ENCODE measurements at regions not wholly inside any gene's neighbourhood (a gene's known extent, or its start where the extent isn't known, plus 50 kb on each side); places are given as distances from the start of the nearest gene placed in this dataset.

GRCh38 chr6:105873799-105874198 lies 212.3 kb upstream of the PRDM1 start:
- H3K4me1 ChIP-seq: no peaks in the 10 kb centered on the region
- no peaks in the 10 kb centered on the region for H3K27me3 ChIP-seq
- DNase-seq (no peak), ATAC-seq (no peak)
- no peak for TF ChIP-seq POLR2A (IDR thresholded peaks at IDR 0.05)
- no peak for TF ChIP-seq CTCF (IDR thresholded peaks at IDR 0.05 in 4 of 5, conservative IDR thresholded peaks at IDR 0.05 in 1 of 5)
- H3K9me3 ChIP-seq: no peaks in the 10 kb centered on the region
- H3K27ac ChIP-seq: no peak overlapping the region
- in situ Hi-C loops (cut with MboI; ENCODE audit: low sequenced_read_pairs in 4 of 4): no loop called here
- intact Hi-C loops (cut with DNase I; ENCODE audit: low total_unique reads): no loop called here
- H3K36me3 ChIP-seq: no peaks in the 10 kb centered on the region
- no peak overlapping the region for H3K4me3 ChIP-seq

- Histone ChIP-seq H3K4me1 (no peaks in the 10 kb centered on the region), H3K36me3 (no peaks in the 10 kb centered on the region), H3K27me3 (no peaks in the 10 kb centered on the region), H3K9me3 (no peaks in the 10 kb centered on the region), H3K27ac (no peak overlapping the region), H3K4me3 (no peak overlapping the region)
- intact Hi-C loops (cut with DNase I; ENCODE audit: low total_unique reads) (no loop called here), in situ Hi-C loops (cut with MboI; ENCODE audit: low sequenced_read_pairs in 4 of 4) (no loop called here)
- no peak for ATAC-seq
- TF ChIP-seq CTCF (IDR thresholded peaks at IDR 0.05 in 4 of 5, conservative IDR thresholded peaks at IDR 0.05 in 1 of 5): no peak
- TF ChIP-seq POLR2A (IDR thresholded peaks at IDR 0.05): no peak
- DNase-seq: no peak
Observed at GRCh38 chr6:105873211-105873704, 212.9 kb upstream of the PRDM1 start.

- intact Hi-C loops (cut with DNase I; ENCODE audit: low total_unique reads): no loop called here
Observed at GRCh38 chr6:105872249-105872648, 213.9 kb upstream of the PRDM1 start.

GRCh38 chr6:105871542-105871941 lies 214.6 kb upstream of the PRDM1 start:
- ATAC-seq: no peak
- no peak for DNase-seq
- in situ Hi-C loops (cut with MboI; ENCODE audit: low sequenced_read_pairs in 4 of 4) (no loop called here), intact Hi-C loops (cut with DNase I; ENCODE audit: low total_unique reads) (loop anchor here (1.0 kb wide), 1 partner anchor 34 kb away; no protein-coding TSS in a partner anchor)
- no peaks in the 10 kb centered on the region for H3K9me3 ChIP-seq
- no peak overlapping the region for H3K4me3 ChIP-seq
- TF ChIP-seq CTCF (IDR thresholded peaks at IDR 0.05 in 4 of 5, conservative IDR thresholded peaks at IDR 0.05 in 1 of 5) (no peak), POLR2A (IDR thresholded peaks at IDR 0.05) (no peak)
- no peaks in the 10 kb centered on the region for H3K27me3 ChIP-seq
- H3K36me3 ChIP-seq: no peaks in the 10 kb centered on the region
- H3K27ac ChIP-seq: no peak overlapping the region
- no peaks in the 10 kb centered on the region for H3K4me1 ChIP-seq

More at GRCh38 chr6:105872249-105872648, 213.9 kb upstream of the PRDM1 start:
- Histone ChIP-seq H3K9me3 (no peaks in the 10 kb centered on the region), H3K27me3 (no peaks in the 10 kb centered on the region), H3K27ac (no peak overlapping the region), H3K4me3 (no peak overlapping the region), H3K36me3 (no peaks in the 10 kb centered on the region), H3K4me1 (no peaks in the 10 kb centered on the region)
- DNase-seq (no peak), ATAC-seq (no peak)
- TF ChIP-seq CTCF (IDR thresholded peaks at IDR 0.05 in 4 of 5, conservative IDR thresholded peaks at IDR 0.05 in 1 of 5): no peak
- TF ChIP-seq POLR2A (IDR thresholded peaks at IDR 0.05): no peak
- in situ Hi-C loops (cut with MboI; ENCODE audit: low sequenced_read_pairs in 4 of 4): no loop called here

GRCh38 chr6:105869835-105870440 lies 216.2 kb upstream of the PRDM1 start:
- H3K27ac ChIP-seq: no peak overlapping the region
- in situ Hi-C loops (cut with MboI; ENCODE audit: low sequenced_read_pairs in 4 of 4): no loop called here
- ATAC-seq (no peak), DNase-seq (no peak)
- H3K27me3 ChIP-seq: no peaks in the 10 kb centered on the region
- intact Hi-C loops (cut with DNase I; ENCODE audit: low total_unique reads): no loop called here
- TF ChIP-seq POLR2A (IDR thresholded peaks at IDR 0.05) (no peak), CTCF (IDR thresholded peaks at IDR 0.05 in 4 of 5, conservative IDR thresholded peaks at IDR 0.05 in 1 of 5) (no peak)
- no peaks in the 10 kb centered on the region for H3K36me3 ChIP-seq
- H3K4me3 ChIP-seq: no peak overlapping the region
- H3K9me3 ChIP-seq: no peaks in the 10 kb centered on the region
- no peaks in the 10 kb centered on the region for H3K4me1 ChIP-seq

All from gastrocnemius medialis (tissue), 4 donors.